HCT116 (cell line): ENCODE measurements at regions not wholly inside any gene's neighbourhood (a gene's known extent, or its start where the extent isn't known, plus 50 kb on each side); places are given as distances from the start of the nearest gene placed in this dataset.

ENCODE experiments used
- ATAC-seq: fragments of 200-7000 bp; cut with Tn5 transposase; 2 replicates; pipeline ENCODE4 v1.9.1; 2020; ENCODE audit warnings: mild to moderate bottlenecking, moderate library complexity
- BruUV-seq: library from RNA; stranded (reverse); fragments of 400-500 nt; replicated peaks from 2 replicates; lab custom pipeline; 2021; lab: Mats Ljungman, UMichigan
- CTCF ChIA-PET: fragments of 300-600 bp; sonication (Branson Sonifier 250); formaldehyde crosslinking; loops from one replicate; lab custom pipeline; 2021; ENCODE audit warnings: antibody characterized with exemption; lab: Charles Lee
- POLR2A ChIA-PET: fragments of 300-600, 350-600 bp; sonication (Branson Sonifier 250); formaldehyde crosslinking; loops from one replicate; lab custom pipeline; 2021; ENCODE audit warnings: antibody characterized with exemption; lab: Charles Lee
- RAD21 ChIA-PET, 2 experiments: fragments of 300-600 bp; sonication (Branson Sonifier 250); formaldehyde crosslinking; loops; one replicate each; lab custom pipeline; 2023; ENCODE audit warnings: low total read pairs in 2 of 2; ENCODE audit not compliant: uncharacterized antibody in 2 of 2, unreplicated experiment in 2 of 2, low non-redundant PET in 1 of 2; lab: Charles Lee
- DNase-seq: peaks from one replicate; pipeline ENCODE4 v3.0.0-alpha.2; 2010; ENCODE audit warnings: low read depth, low spot score
- H2AFZ ChIP-seq: fragments of 200-600 bp; shearing (Covaris generic), sonication (generic); 2 replicates; pipeline ENCODE4 v1.6.1; 2017; ENCODE audit warnings: low read depth, mixed run types, mixed read lengths, antibody characterized with exemption, low read length; ENCODE audit not compliant: poor library complexity, severe bottlenecking
- H3K27ac ChIP-seq: 2 replicates; pipeline ENCODE4 v1.5.1; 2012; ENCODE audit warnings: low read depth, low read length
- H3K27me3 ChIP-seq: fragments of 200-600 bp; sonication (generic); 2 replicates; pipeline ENCODE4 v1.6.1; 2016; ENCODE audit warnings: mixed run types, low read length, mixed read lengths; ENCODE audit not compliant: insufficient read depth
- H3K36me3 ChIP-seq, 2 experiments: fragments of 200-500 bp in 1 of 2; fragments of 200-600 bp in 1 of 2; sonication (Bioruptor generic) in 1 of 2; sonication (generic) in 1 of 2; 2 replicates each; pipeline versions ENCODE4 v1.5.1 to v1.6.1; 2014 to 2016; ENCODE audit warnings: low read length in 2 of 2, inconsistent platforms in 1 of 2, mixed read lengths in 1 of 2, mixed run types in 1 of 2; ENCODE audit not compliant: insufficient read depth in 2 of 2, control insufficient read depth in 1 of 2
- H3K4me1 ChIP-seq, 2 experiments: fragments of 200-600 bp in 1 of 2; sonication (generic) in 1 of 2; 2 replicates each; pipeline versions ENCODE4 v1.5.1 to v1.6.1; 2012 to 2017; ENCODE audit warnings: low read length in 2 of 2, inconsistent platforms in 1 of 2, mild to moderate bottlenecking in 1 of 2, mixed read lengths in 1 of 2, mixed run types in 1 of 2, moderate library complexity in 1 of 2; ENCODE audit not compliant: insufficient read depth in 2 of 2, control insufficient read depth in 1 of 2
- H3K4me2 ChIP-seq: fragments of 200-600 bp; sonication (generic); 2 replicates; pipeline ENCODE4 v1.6.1; 2017; ENCODE audit warnings: mixed run types, low read length, mixed read lengths
- H3K4me3 ChIP-seq, 2 experiments: fragments of 200-600 bp in 1 of 2; sonication (generic) in 1 of 2; replicated peaks in 1 of 2; 2 replicates each; pipeline ENCODE4 v1.5.1; 2011 to 2016; ENCODE audit warnings: low read length in 2 of 2, control low read depth in 1 of 2, low read depth in 1 of 2, mild to moderate bottlenecking in 1 of 2, mixed read lengths in 1 of 2, mixed run types in 1 of 2
- H3K79me2 ChIP-seq: fragments of 200-600 bp; sonication (generic); 2 replicates; pipeline ENCODE4 v1.6.1; 2017; ENCODE audit warnings: mild to moderate bottlenecking, mixed run types, low read length, moderate library complexity, mixed read lengths; ENCODE audit not compliant: insufficient read depth
- H3K9ac ChIP-seq: fragments of 200-600 bp; sonication (generic); 2 replicates; pipeline ENCODE4 v1.6.1; 2016; ENCODE audit warnings: low read length, mixed read lengths
- H3K9me2 ChIP-seq: fragments of 200-600 bp; sonication (generic), shearing (Covaris generic); 2 replicates; pipeline ENCODE4 v1.6.1; 2017; ENCODE audit warnings: mixed run types, mild to moderate bottlenecking, moderate library complexity; ENCODE audit not compliant: insufficient read depth
- H3K9me3 ChIP-seq, 2 experiments: fragments of 200-500 bp in 1 of 2; fragments of 200-600 bp in 1 of 2; sonication (Bioruptor generic) in 1 of 2; sonication (generic) in 1 of 2; 2 replicates each; pipeline ENCODE4 v1.6.1; 2014 to 2017; ENCODE audit warnings: low read length in 2 of 2, mixed read lengths in 2 of 2, inconsistent platforms in 1 of 2, low read depth in 1 of 2, mild to moderate bottlenecking in 1 of 2, mixed run types in 1 of 2, moderate library complexity in 1 of 2; ENCODE audit not compliant: control insufficient read depth in 1 of 2, insufficient read depth in 1 of 2
- H4K20me1 ChIP-seq: fragments of 200-600 bp; sonication (generic), shearing (Covaris generic); 2 replicates; pipeline ENCODE4 v1.6.1; 2017; ENCODE audit warnings: mixed run types, mild to moderate bottlenecking, moderate library complexity; ENCODE audit not compliant: insufficient read depth
- CEBPB ChIP-seq: IDR thresholded peaks from 2 replicates; pipeline ENCODE4 v1.6.1; 2012; ENCODE audit warnings: low read depth
- SIN3A ChIP-seq: IDR thresholded peaks from 2 replicates; pipeline ENCODE4 v1.6.1; 2012; ENCODE audit warnings: low read depth
- SRF ChIP-seq: IDR thresholded peaks from 2 replicates; pipeline ENCODE4 v1.6.1; 2012; ENCODE audit warnings: low read depth
- YY1 ChIP-seq: IDR thresholded peaks from 2 replicates; pipeline ENCODE4 v1.6.1; 2011; ENCODE audit warnings: low read length, low read depth, moderate library complexity, mild to moderate bottlenecking; ENCODE audit not compliant: insufficient replicate concordance; ENCODE audit errors: extremely low read depth
- ZNF274 ChIP-seq: fragments of 200-500 bp; sonication (Bioruptor generic); IDR thresholded peaks from 2 replicates; pipeline ENCODE4 v1.6.1; 2014; ENCODE audit warnings: mild to moderate bottlenecking, low read depth, low read length, inconsistent platforms
- intact Hi-C: fragments of 100-400 bp; cut with micrococcal nuclease; formaldehyde crosslinking; loops from 2 replicates; pipeline ENCODE4 v1.10.0; 2022
- TF ChIP-seq, protein P1 (sequence below): IDR thresholded peaks from 2 replicates; pipeline ENCODE4 v1.6.1; 2012; ENCODE audit warnings: low read depth
- TF ChIP-seq, protein P2 (sequence below), 3 experiments: fragments of 200-600 bp in 1 of 3; sonication (generic) in 1 of 3; IDR thresholded peaks in 2 of 3; conservative IDR thresholded peaks in 1 of 3; 2 replicates each; pipeline ENCODE4 v1.5.1; 2012 to 2017; ENCODE audit warnings: low read depth in 2 of 3, low read length in 2 of 3, antibody characterized with exemption in 1 of 3, borderline replicate concordance in 1 of 3, control low read depth in 1 of 3, mild to moderate bottlenecking in 1 of 3, mixed read lengths in 1 of 3, mixed run types in 1 of 3, moderate library complexity in 1 of 3; ENCODE audit not compliant: insufficient read depth in 1 of 3

DNA sequence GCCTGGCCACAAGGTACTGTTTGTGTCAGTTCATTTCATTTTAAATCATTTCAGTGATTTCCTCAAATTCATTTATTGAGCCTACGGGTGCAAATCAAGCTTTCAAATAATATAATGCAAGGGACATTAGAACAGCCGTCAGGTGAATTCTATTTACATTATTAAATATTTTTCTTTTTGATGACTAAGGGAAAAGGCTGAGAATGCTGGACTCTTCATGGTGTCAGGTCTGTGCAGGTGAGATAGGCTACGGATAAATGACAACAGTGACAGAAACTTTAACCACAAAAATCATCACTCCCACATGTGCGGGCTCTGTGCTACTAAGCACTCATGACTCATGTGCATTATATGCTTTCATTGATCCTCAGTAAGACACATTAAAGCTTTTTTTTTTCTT is 149.2 kb upstream of the ZNF716 start (continued):
- TF ChIP-seq, protein P1, sequence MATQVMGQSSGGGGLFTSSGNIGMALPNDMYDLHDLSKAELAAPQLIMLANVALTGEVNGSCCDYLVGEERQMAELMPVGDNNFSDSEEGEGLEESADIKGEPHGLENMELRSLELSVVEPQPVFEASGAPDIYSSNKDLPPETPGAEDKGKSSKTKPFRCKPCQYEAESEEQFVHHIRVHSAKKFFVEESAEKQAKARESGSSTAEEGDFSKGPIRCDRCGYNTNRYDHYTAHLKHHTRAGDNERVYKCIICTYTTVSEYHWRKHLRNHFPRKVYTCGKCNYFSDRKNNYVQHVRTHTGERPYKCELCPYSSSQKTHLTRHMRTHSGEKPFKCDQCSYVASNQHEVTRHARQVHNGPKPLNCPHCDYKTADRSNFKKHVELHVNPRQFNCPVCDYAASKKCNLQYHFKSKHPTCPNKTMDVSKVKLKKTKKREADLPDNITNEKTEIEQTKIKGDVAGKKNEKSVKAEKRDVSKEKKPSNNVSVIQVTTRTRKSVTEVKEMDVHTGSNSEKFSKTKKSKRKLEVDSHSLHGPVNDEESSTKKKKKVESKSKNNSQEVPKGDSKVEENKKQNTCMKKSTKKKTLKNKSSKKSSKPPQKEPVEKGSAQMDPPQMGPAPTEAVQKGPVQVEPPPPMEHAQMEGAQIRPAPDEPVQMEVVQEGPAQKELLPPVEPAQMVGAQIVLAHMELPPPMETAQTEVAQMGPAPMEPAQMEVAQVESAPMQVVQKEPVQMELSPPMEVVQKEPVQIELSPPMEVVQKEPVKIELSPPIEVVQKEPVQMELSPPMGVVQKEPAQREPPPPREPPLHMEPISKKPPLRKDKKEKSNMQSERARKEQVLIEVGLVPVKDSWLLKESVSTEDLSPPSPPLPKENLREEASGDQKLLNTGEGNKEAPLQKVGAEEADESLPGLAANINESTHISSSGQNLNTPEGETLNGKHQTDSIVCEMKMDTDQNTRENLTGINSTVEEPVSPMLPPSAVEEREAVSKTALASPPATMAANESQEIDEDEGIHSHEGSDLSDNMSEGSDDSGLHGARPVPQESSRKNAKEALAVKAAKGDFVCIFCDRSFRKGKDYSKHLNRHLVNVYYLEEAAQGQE: no peak

DNA sequence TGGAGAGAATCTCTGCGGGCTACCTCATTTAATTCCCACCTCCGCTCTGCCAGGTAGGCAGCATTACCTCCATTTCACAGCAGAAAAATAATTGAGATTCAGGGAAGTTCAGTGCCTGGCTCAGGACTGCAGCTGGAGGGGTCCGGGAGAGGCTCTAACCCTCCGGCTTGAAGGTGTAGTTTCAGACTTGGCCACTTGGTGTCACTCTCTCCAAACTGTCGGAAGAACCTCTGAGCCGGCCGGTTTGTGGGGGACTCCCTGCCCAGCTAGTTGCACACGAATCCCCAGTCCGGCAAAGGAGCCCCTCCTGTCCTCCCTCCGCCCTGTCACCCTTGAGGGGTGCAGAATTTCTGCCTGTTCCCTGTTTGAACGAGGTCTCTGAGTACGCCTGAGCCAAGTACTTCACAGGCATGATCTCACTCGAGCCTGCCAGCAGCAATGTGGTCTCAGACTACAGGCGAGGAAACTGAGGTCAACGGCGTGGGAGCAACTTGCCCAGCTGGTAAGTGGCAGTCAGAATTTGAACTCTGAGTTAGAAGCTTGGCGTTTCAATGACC is 144.7 kb upstream of the ZNF716 start:
- Histone ChIP-seq H3K79me2 (no peaks in the 10 kb centered on the region), H3K4me3 (no peak overlapping the region), H3K27me3 (no peaks in the 10 kb centered on the region), H3K4me1 (no peaks in the 10 kb centered on the region), H3K9me2 (no peaks in the 10 kb centered on the region), H3K9ac (no peak overlapping the region), H3K27ac (no peak overlapping the region), H3K36me3 (no peaks in the 10 kb centered on the region), H3K9me3 (peaks cover 0 to 12% of the 10 kb centered on the region in 2 experiments; a peak in 2 of 4 replicates), H2AFZ (no peak overlapping the region), H4K20me1 (no peaks in the 10 kb centered on the region), H3K4me2 (no peak overlapping the region)
- ChIA-PET RAD21 (no interaction called here), CTCF (no interaction called here), POLR2A (no interaction called here)
- DNase-seq (no peak), ATAC-seq (peak; percentile 52; the same call in 1 of the 2 replicates)
- TF ChIP-seq YY1: no peak
- TF ChIP-seq, protein P2, sequence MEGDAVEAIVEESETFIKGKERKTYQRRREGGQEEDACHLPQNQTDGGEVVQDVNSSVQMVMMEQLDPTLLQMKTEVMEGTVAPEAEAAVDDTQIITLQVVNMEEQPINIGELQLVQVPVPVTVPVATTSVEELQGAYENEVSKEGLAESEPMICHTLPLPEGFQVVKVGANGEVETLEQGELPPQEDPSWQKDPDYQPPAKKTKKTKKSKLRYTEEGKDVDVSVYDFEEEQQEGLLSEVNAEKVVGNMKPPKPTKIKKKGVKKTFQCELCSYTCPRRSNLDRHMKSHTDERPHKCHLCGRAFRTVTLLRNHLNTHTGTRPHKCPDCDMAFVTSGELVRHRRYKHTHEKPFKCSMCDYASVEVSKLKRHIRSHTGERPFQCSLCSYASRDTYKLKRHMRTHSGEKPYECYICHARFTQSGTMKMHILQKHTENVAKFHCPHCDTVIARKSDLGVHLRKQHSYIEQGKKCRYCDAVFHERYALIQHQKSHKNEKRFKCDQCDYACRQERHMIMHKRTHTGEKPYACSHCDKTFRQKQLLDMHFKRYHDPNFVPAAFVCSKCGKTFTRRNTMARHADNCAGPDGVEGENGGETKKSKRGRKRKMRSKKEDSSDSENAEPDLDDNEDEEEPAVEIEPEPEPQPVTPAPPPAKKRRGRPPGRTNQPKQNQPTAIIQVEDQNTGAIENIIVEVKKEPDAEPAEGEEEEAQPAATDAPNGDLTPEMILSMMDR (IDR thresholded peaks at IDR 0.05 in 2 of 3, conservative IDR thresholded peaks at IDR 0.05 in 1 of 3; ENCODE audit: borderline replicate concordance in 1 of 3, insufficient read depth in 1 of 3, low read depth in 2 of 3, low read length in 2 of 3): peak in 2 of 3 experiments; percentile 28 to 34; a peak in 3 of 6 replicates
- no peak for TF ChIP-seq SIN3A
- TF ChIP-seq CEBPB: no peak
- TF ChIP-seq SRF: no peak
- TF ChIP-seq ZNF274: no peak
- no TSS peak for BruUV-seq
- intact Hi-C loops: no loop called here
